ENCODE measurements at regions not wholly inside any gene's neighbourhood (a gene's known extent, or its start where the extent isn't known, plus 50 kb on each side); places are given as distances from the start of the nearest gene placed in this dataset.

DNA sequence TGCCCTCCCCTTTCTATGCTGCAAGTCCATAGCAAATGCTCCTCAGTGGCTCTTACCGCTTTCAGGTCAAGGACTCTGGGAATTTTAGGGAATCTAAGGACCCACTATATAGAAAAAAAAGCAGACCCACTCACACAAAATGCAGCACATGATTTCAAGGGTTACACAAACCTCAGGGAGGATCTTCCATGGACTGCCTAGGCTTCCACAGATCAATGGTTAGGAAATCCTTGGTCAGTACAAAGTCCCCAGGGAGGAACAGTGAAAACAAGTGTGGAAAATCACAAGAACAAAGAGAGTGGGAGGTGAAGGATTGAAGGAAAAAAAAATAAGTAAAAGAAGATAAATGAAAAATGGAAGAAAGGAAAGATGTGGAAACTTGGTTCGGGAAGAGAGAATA, 188.4 kb downstream of the AHR start:
- TF ChIP-seq, protein P1, sequence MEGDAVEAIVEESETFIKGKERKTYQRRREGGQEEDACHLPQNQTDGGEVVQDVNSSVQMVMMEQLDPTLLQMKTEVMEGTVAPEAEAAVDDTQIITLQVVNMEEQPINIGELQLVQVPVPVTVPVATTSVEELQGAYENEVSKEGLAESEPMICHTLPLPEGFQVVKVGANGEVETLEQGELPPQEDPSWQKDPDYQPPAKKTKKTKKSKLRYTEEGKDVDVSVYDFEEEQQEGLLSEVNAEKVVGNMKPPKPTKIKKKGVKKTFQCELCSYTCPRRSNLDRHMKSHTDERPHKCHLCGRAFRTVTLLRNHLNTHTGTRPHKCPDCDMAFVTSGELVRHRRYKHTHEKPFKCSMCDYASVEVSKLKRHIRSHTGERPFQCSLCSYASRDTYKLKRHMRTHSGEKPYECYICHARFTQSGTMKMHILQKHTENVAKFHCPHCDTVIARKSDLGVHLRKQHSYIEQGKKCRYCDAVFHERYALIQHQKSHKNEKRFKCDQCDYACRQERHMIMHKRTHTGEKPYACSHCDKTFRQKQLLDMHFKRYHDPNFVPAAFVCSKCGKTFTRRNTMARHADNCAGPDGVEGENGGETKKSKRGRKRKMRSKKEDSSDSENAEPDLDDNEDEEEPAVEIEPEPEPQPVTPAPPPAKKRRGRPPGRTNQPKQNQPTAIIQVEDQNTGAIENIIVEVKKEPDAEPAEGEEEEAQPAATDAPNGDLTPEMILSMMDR (IDR thresholded peaks at IDR 0.05; ENCODE audit: low read length): no peak
- TF ChIP-seq EZH2phosphoT487 (IDR thresholded peaks at IDR 0.05; ENCODE audit: low read length): no peak
- no peak for TF ChIP-seq EZH2 (optimal IDR thresholded peaks at IDR 0.05; ENCODE audit: low read depth, low read length)

All from MM.1S (cell line).